DMS153 (cell line): ENCODE measurements at regions not wholly inside any gene's neighbourhood (a gene's known extent, or its start where the extent isn't known, plus 50 kb on each side); places are given as distances from the start of the nearest gene placed in this dataset.

Experiments
- DNase-seq: peaks from one replicate; lab custom pipeline; 2025; lab: John Stamatoyannopoulos, UW

DNA sequence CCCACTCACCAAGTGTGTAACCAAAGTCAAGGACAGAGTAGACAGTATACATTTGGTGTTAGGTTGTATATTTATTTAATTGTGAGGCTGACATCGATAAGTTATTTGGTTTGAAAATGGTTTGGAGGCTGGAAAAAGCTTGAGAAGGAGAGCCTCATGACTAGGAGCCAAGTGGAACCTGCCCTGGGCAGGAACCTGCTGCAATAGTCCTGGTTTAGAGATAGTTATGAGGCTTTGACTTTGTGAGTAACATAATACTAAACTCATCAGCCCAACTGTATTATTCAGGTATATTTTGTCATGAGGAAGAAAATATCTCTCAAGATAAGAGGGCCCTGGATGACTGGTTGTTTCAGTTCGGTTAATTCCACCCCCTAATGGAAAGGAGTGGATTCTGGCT is 234.3 kb upstream of the CYRIA start:
- no peak for DNase-seq

DNA sequence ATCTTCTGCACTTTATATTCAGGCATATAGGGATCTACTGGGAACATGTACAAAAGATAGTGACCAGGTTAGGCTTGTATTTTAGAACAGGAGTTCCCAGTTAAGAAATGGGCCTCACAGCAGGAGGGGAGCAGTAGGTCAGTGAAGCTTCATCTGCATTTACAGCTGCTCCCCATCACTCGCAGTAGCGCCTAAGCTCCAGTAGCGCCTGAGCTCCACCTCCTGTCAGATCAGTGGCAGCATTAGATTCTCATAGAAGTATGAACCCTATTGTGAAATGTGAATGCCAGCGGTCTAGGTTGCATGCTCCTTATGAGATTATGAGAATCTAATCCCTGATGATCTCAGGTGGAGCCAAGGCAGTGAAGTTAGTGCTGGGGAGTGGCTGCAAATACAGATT is 224.4 kb upstream of the CYRIA start:
- DNase-seq = no peak

DNA sequence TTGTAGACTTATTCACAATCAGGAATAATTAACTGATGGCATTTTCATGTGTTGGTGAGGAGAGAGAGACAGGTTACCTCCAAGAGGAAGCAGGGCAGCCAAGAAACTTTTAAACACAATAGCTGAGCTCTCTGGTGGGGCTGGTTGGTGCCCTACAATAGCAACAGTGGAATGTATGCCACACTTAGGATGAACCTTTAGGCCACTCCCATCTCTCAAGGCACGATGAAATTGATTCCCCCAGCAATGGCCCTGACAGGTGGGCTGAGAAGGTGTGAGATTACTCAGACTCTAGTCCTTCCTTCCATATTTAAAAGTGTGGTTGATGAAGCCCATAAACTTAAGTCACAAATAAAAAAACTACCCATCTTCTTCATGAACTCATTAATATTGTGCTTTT is 219.4 kb upstream of the CYRIA start:
- DNase-seq = no peak

DNA sequence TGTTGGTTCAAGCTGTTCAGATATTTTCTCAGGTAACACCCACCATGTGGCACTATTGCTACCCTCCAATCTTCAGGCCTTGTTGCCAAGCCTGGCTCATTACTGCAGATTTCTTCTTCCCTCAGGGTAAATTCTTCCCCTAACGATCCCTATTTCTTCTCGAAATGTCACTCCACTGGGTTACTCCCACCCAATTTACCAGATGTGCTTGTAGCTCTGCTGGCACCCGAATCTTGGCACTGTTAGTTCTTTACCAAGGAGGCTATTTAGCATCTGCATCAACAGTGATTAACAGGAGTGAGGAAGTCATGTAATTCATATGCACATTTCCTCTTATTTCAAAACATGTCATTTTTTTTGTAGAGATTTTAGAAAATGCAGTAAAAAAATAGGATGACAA is 217.1 kb upstream of the CYRIA start:
- no peak for DNase-seq

DNA sequence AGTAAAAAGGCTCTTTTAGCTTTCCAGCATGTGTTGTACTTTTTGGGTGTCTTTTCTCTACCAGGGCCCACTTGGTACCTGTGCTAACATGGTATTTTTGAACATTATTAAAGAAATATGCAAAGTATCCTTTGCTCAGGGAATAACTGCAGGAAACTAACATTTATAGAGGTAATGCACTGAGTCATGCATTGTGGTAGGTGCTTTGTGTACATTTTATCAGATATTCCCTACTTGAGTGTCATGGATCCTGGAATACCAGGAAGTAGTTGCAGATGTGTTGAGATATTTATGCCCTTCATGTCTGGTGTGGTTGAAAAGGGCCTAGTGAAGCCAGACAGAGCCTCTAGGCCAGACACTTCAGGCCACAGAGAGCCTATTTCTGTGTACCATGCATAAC is 215.5 kb upstream of the CYRIA start:
- peak; percentile 21 for DNase-seq

DNA sequence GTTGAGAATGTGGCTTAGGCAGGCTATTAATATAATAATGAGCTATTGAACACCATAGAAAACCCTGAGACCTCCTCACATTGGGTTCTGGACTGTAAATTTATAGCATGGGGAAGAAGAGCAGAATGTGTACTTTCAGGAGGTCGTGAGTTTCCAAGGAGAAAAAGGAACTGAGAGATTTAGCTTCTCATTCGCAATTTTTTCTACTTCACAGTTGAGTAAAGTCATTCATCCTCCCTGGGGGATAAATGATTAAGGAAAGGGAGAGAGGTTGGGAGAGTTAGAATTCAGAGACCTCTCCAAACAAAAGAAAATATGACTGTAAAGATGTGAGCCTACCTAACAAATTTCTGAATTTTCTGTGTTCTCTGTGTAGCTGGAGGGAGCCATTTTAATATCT is 205.8 kb upstream of the CYRIA start:
- no peak for DNase-seq

DNA sequence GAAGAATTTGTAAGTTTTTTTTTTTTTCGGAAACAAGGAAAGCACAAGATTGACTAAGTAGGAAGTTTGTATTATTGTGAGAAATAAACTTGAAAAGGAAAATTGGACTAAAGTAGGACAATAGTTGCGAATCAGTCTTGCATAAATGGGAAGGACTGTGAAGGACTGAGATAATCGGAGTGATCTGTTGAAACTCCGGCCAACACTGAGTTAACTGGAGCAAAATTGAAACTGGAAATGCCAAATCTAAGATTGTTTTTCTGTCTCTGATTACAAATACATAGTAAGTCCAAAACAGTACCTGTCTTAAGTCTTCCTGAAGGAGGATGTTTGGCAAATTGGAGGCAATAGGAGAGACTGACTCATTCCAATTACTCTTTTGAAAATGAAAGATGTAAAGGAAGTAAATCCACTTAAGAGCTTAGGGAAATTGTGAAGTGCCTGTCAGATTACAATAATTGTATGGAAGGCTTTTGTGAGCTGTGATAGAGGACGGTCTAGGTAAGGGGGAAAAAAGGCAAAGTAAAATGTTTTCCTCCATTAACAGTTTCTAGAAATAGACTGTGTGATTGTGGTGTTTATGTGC is 204.9 kb upstream of the CYRIA start:
- DNase-seq = peak; percentile 51

DNA sequence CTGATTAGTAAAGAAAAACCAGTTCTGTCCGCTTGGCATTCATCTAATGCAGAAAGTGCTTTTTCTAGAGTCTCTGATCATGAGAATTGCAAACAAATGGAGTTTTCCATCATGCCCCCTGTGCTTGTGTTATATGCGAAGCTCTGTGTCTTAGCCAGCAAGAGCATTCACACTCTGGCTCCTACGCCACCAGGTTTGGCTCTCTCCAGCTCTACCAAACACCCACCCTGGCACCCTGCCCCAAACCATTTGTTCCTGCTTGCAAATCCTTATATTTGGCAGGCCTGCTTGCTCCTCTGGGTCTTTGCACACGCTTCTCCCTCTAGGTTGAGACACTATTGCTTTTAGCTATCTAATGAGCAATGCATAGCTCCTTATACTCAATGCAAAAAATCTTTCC is 204.1 kb upstream of the CYRIA start:
- DNase-seq = no peak

DNA sequence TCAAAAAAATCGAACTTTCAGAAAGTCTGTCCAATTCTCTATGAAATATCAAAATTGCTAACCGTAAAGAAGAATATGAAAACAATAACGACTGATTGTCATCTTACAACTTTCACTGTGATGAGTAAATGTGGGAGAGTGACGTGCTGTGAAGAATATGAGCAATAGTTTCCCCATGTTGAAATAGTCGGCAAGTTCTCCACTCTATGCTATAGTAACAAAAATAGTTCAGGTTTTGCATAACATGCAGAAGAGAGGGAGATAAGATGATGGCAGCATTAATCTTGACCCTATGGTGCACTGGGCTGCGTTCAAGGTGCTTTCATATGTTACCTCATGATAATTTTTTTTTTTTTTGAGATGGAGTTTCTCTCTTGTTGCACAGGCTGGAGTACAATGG is 196.8 kb upstream of the CYRIA start:
- DNase-seq = no peak

DNA sequence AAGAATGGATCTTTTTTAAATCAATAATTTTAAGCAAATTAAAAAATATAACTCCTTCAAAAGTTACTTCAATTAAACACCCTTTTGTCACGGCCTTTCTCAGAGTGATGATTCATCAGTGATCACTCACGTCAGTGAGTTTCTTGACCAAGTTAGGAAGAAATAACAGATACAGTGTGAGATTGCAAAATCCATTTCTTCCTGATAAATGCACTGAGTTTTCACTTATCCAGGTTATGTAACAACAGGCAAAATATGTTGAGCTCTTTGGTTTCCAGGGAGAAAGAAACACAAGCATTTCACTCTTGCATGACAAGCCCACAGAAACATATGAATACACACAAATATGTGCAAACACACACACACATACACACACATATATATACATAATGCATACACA is 195.9 kb upstream of the CYRIA start:
- DNase-seq = no peak

DNA sequence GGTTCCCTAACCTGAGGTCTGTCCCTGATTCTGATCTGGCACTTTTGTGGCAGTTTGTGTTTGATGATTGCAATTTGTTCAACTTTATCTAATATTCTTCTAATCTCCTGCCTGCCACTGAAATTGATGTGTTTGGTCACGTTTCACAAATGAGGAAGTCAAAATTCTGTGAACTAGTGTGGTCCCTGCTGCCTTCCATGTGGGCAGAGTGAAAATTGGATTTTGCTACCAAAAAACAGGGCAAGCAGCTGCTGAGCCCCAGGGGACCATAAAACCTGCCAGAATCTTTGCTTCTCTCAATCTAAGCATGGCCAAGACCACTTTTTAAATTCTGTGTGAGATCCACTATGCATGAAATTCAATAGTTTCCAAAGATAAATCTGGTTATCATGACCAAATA is 195.5 kb upstream of the CYRIA start:
- no peak for DNase-seq

DNA sequence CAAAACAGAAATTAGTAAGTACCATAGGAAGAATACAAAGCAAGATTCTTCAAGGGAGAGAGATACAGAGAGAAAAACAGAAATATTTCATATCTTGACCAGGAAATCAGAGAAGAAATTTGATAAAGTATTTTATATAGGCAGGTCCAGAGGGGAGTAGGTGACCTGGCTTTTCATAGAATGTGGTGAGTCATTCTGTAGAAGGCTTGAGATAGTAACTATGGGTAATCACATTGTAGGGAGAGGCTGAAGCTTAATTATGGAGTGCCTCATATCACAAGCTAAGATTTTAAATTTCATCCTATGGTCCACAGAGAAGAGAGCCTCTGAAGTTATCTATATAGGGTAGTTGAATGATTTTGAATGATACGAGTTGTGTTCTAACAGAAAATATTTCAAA is 195.0 kb upstream of the CYRIA start:
- no peak for DNase-seq

DNA sequence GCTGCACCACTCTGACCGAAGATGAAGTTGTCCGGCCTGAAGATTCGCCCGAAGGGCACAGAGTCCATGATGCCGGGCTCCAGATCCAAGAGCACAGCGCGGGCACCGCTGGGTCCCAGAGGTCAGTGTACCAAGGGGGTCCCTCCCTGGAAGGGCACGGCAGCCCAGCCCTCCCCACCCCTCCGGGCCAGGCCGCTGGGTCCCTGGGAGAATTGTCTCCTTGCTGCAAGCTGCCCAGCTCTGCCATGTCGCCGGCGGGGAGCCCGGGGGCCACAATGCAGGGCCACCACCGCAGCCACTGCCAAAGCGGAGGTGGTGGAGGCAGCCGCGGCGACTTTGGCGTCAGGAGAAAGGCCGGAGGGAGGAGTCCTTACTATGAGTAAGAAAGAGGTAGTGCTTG is 189.5 kb upstream of the CYRIA start:
- DNase-seq = no peak

DNA sequence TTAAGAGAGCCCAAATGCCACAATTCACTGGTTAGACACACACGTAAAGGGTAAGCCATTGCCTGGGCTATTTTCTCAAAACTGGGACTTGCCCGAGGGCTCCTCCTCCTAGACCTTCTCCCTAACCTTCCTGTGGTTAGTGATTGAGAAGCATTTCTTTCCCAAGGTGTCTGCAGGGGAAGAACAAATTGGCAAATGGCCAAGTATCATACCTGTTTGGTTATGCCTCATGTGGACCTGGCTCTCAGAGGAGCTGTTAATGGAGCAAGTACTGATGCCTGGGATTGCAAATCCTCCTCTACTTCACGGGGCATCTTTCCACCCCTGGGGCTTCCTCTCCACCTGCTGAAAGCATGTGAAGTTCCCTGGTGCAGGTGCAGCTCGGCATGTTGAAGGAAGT is 187.5 kb upstream of the CYRIA start:
- DNase-seq = no peak

DNA sequence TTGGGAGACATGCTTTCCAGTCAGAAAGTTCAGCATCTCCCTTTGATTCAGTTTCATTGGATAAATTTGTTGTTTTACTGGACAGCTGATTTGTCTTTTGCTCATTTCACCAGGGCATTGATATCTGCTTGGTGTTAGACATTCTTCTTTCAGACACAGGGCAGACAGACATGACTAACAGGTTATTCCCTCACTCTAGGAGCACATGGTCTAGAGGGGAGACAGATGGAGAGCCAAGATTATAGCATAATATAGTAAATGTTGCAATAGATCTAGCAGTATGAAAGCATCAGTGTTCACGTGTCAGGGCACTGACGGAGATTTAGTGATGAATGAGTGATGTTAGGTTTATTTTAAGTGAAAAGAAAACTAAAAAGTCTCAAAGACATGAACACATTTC is 187.0 kb upstream of the CYRIA start:
- DNase-seq = no peak

DNA sequence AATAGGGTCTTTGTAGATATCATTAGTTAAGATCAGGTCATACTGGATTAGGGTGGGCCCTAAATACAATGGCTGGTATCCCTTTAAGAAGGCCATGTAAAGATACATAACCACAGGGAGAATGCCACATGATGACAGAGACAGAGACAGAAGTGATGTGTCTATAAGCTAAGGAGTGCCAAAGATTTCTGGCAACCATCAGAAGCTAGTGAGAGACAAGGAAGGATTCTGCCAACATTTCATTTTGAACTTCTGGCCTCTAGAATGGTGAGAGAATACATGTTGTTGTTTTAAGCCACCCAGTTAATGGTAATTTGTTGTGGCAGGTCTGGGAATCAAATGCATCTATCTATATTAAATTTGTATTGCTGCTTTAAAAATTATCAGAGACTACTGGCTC is 185.5 kb upstream of the CYRIA start:
- no peak for DNase-seq

DNA sequence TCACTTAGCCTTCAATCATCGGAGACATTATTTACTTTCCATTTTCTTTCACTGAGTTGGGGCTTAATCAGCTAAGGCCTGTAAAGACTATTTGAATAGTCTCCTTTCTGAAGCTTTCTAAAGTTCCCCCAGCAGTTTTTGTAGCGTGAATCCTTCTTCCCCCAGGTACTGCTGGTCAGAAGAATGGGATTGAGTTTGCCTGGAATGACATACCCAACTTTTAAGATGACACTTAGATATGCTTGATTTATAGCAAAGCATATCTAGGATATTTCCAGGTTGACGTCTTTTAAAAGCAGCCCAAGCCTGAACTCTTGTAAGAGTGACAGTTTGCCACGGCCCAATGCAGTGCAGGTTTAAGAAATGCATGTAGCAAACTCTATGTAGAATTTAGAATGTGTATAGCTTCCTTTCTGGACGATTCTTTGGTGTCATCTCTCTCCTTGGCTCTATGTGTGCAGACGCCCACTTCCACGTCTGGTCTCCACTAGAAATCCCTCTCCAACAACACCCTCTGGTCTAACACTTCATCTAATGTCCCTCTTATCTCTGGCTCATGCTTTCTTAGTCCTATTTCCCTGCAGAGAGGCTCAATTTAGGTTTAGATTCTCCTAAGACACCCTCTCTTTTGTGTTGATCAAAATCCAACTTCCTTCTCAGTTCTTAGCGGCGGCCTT is 175.0 kb upstream of the CYRIA start:
- DNase-seq = no peak

DNA sequence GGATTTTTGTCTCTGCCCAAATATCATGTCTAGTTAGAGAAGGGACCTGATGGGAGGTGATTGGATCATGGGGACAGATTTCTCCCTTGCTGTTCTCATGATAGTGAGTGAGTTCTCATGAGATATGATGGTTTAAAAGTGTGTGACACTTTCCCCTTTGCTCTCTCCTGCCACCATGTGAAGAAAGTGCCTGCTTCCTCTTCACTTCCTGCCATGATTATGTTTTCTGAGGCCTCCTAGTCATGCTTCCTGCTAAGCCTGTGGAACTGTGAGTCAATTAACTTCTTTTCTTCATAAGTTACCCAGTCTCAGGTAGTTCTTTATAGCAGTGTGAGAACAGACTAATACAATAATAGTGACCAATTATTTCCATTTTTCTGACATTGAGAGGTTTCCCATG is 167.3 kb upstream of the CYRIA start:
- DNase-seq = no peak

DNA sequence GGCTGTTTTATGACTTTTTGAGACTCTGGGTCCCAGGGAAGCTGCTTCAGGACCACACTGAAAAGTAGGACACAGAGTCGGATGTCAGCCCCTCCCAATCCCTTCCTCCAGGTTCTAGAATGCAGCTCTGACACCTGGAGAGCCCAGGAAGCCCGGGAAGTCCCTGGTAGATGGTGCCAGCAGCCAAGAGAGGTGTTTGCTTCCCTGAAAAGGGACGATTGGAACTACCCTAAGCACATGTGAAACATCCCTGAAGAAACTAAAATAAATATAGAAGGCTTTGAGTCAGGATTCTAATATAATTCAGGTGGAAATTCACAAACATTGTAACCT is 163.2 kb upstream of the CYRIA start:
- DNase-seq = no peak

DNA sequence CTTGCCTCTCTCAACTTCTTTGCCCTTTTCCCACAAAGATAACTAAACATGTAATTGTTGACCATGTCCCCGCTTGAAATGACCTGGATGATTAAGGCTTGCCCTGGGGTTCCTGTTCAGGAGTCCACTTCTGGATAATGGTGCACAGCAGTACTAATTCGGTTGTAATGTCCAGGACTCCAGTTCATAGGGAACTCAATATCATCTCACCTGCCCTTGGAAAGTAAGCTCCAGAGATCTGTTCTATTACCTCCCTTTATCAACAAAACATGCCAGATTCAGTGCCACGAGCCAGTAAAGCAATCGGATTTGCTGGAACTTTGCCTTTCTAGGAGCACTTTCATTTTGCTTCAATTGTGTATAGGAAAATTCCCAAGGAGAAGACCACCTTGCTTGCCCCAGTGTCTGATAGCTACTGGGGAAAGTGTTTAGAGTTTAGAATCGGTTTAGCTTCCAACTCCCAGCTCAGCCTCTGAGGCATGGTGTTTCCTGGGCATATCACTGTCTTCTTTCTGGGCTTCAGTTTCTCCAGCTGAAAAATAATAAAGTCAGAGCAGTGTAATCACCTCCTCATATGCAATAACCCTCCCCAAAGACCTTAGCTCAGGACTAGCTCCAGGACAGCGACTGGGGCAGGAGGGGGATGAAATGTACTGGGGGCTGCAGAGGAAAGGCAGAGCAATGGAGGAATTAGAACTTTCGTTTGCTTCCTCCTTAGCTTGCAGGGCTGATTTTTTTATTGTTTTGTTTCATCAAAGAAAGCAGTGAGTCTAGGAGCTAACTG is 162.6 kb upstream of the CYRIA start:
- no peak for DNase-seq

DNA sequence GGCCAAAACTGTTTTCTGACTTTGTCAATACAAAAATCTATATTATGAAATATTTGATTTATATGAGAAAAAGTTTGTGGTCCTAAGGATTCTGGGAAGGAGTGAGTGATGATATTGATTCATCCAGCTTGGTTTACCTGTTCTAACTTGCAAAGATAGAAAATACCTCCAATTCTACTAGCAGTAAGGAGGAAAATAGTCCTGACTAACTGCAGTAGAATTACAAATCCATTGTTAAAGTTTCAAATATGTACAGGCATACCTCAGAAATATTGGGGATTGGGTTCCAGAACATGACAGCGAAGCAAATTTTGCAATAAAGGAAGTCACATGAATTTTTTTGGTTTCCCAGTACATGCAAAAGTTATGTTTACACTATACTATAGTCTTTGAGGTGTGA is 158.8 kb upstream of the CYRIA start:
- DNase-seq = no peak

DNA sequence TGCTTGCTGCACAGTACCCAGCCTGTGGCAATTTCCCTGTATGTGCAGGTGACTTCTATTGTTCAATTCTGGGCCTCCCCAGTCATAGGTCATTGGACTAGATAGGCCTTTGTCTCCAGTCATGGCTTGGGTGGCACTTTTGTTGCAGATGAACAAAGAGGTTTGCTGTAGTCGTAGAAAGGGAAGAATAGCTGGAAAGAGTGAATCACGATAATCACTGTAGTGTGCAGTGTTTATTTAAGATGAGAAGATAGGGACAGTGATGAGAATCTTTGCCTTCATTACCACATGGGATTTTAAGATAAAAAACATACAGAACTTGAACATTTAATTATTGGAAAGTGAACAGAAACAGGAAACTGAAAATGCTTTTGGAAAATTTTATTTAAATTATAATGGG is 156.1 kb upstream of the CYRIA start:
- peak; percentile 62 for DNase-seq

DNA sequence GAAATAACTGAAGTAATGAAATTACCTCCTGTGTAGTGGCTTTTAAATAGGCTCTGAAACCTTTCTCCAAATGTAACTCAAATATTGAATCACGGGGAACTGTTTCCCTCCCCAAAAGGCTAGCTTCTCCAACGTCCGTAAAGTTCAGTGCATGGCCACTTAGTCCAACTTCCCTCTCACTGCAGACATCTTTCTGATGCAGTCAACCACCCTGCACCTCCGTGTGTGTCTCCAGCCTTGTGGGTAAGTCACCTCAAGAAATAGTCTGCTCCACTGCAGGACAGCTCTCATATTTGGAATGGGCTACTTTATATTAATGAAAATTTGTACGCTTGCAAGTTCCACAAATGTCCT is 152.5 kb upstream of the CYRIA start:
- DNase-seq = no peak
